GM12878 (cell line): ENCODE measurements at regions not wholly inside any gene's neighbourhood (a gene's known extent, or its start where the extent isn't known, plus 50 kb on each side); places are given as distances from the start of the nearest gene placed in this dataset.

Source experiments
- ATAC-seq: fragments of 200-7000 bp; cut with Tn5 transposase; 3 replicates; pipeline ENCODE4 v1.9.1; 2020; ENCODE audit warnings: mild to moderate bottlenecking, moderate library complexity
- BruUV-seq: library from RNA; stranded (reverse); fragments of 400-500 nt; replicated peaks from 2 replicates; lab custom pipeline; 2021; lab: Mats Ljungman, UMichigan
- CTCF ChIA-PET: fragments of 300-600 bp; sonication (Branson Sonifier 250); formaldehyde crosslinking; extraction: SDS; loops from one replicate; lab custom pipeline; 2021; ENCODE audit warnings: inconsistent platforms; lab: Yijun Ruan, JAX
- POLR2A ChIA-PET: fragments of 350-600 bp; formaldehyde crosslinking; extraction: SDS; loops from one replicate; lab custom pipeline; 2021; ENCODE audit warnings: inconsistent platforms; lab: Charles Lee
- RAD21 ChIA-PET: fragments of 300-600 bp; sonication (Branson Sonifier 250); formaldehyde crosslinking; loops from one replicate; lab custom pipeline; 2023; ENCODE audit warnings: antibody characterized with exemption; ENCODE audit not compliant: unreplicated experiment; lab: Charles Lee
- SMC1A ChIA-PET: fragments of 300-600 bp; sonication (Branson Sonifier 250); formaldehyde crosslinking; loops from one replicate; lab custom pipeline; 2023; ENCODE audit not compliant: unreplicated experiment, uncharacterized antibody; lab: Charles Lee
- DNase-seq: peaks from one replicate; pipeline ENCODE4 v3.0.0-alpha.2; 2011; ENCODE audit warnings: low read depth, low spot score
- FAIRE-seq: peaks from 3 replicates; lab custom pipeline; 2011; peaks lifted over from hg19 to GRCh38; lab: Jason Lieb, UNC
- H2AFZ ChIP-seq: 2 replicates; pipeline ENCODE4 v1.6.0; 2011; ENCODE audit warnings: low read depth, low read length, control low read depth; ENCODE audit not compliant: control insufficient read depth
- H3K27ac ChIP-seq: 2 replicates; pipeline ENCODE4 v1.5.1; 2011; ENCODE audit warnings: control low read depth; ENCODE audit not compliant: control insufficient read depth, insufficient read depth
- H3K27me3 ChIP-seq, 2 experiments: replicated peaks in 1 of 2; 2 replicates each; pipeline versions ENCODE4 v1.6.0 to v1.6.1; 2011; ENCODE audit warnings: low read length in 1 of 2; ENCODE audit not compliant: control insufficient read depth in 2 of 2, insufficient read depth in 2 of 2
- H3K36me3 ChIP-seq, 2 experiments: 2 replicates each; pipeline ENCODE4 v1.5.1; 2011; ENCODE audit warnings: low read length in 1 of 2; ENCODE audit not compliant: control insufficient read depth in 2 of 2, insufficient read depth in 2 of 2
- H3K4me1 ChIP-seq: 2 replicates; pipeline ENCODE4 v1.6.1; 2011; ENCODE audit warnings: mild to moderate bottlenecking, low read length, moderate library complexity, mixed read lengths; ENCODE audit not compliant: control insufficient read depth, insufficient read depth
- H3K4me2 ChIP-seq: 2 replicates; pipeline ENCODE4 v1.6.0; 2011; ENCODE audit warnings: control low read depth; ENCODE audit not compliant: control insufficient read depth, insufficient read depth
- H3K4me3 ChIP-seq: fragments of 200-600 bp; sonication (generic); 2 replicates; pipeline ENCODE4 v1.5.1; 2016
- H3K79me2 ChIP-seq: 2 replicates; pipeline ENCODE4 v1.6.0; 2011; ENCODE audit warnings: low read length; ENCODE audit not compliant: control insufficient read depth, insufficient read depth
- H3K9ac ChIP-seq: 2 replicates; pipeline ENCODE4 v1.8.0; 2011; ENCODE audit warnings: low read length, control low read depth, mixed read lengths; ENCODE audit not compliant: control insufficient read depth, insufficient read depth
- H3K9me3 ChIP-seq: replicated peaks from 3 replicates; pipeline ENCODE4 v1.5.1; 2011; ENCODE audit warnings: mild to moderate bottlenecking, low read length; ENCODE audit not compliant: control insufficient read depth, insufficient read depth
- H4K20me1 ChIP-seq: 2 replicates; pipeline ENCODE4 v1.6.0; 2011; ENCODE audit not compliant: control insufficient read depth, insufficient read depth
- BMI1 ChIP-seq: fragments of 450-650 bp; IDR thresholded peaks from 2 replicates; pipeline ENCODE4 v1.6.1; 2016; ENCODE audit warnings: mild to moderate bottlenecking, moderate library complexity, borderline replicate concordance
- BRCA1 ChIP-seq: IDR thresholded peaks from 2 replicates; pipeline ENCODE4 v1.6.1; 2011; ENCODE audit warnings: low read depth, low read length, improper control_type of control experiment
- CHD2 ChIP-seq: IDR thresholded peaks from 2 replicates; pipeline ENCODE4 v1.6.1; 2011; ENCODE audit warnings: low read depth, low read length, improper control_type of control experiment, borderline replicate concordance
- E2F4 ChIP-seq: IDR thresholded peaks from 2 replicates; pipeline ENCODE4 v1.6.1; 2012; ENCODE audit warnings: low read depth, low read length, improper control_type of control experiment
- FOXM1 ChIP-seq: IDR thresholded peaks from 2 replicates; pipeline ENCODE4 v1.6.1; 2012; ENCODE audit warnings: low read depth, mild to moderate bottlenecking, inconsistent platforms, low read length, moderate library complexity
- GATAD2B ChIP-seq: fragments of 450-650 bp; conservative IDR thresholded peaks from 2 replicates; pipeline ENCODE4 v1.6.1; 2017; ENCODE audit warnings: low read depth, mild to moderate bottlenecking, moderate library complexity
- HDAC6 ChIP-seq: fragments of 200-600 bp; sonication (generic); IDR thresholded peaks from one replicate; pipeline ENCODE4 v1.8.0; 2017; ENCODE audit warnings: antibody characterized with exemption; ENCODE audit not compliant: unreplicated experiment
- HDGF ChIP-seq: fragments of 450-650 bp; IDR thresholded peaks from 2 replicates; pipeline ENCODE4 v1.6.1; 2016; ENCODE audit warnings: antibody characterized with exemption
- IRF3 ChIP-seq: fragments of 450-650 bp; IDR thresholded peaks from 2 replicates; pipeline ENCODE4 v1.6.1; 2014; ENCODE audit warnings: mild to moderate bottlenecking
- JUNB ChIP-seq: IDR thresholded peaks from 2 replicates; pipeline ENCODE4 v1.6.1; 2016; ENCODE audit warnings: antibody characterized with exemption, mild to moderate bottlenecking
- MEF2A ChIP-seq: IDR thresholded peaks from 2 replicates; pipeline ENCODE4 v1.6.1; 2011; ENCODE audit warnings: low read depth, mild to moderate bottlenecking, low read length, moderate library complexity; ENCODE audit not compliant: insufficient read depth
- PBX3 ChIP-seq: IDR thresholded peaks from 2 replicates; pipeline ENCODE4 v1.6.1; 2011; ENCODE audit warnings: mild to moderate bottlenecking, low read depth, low read length, moderate library complexity; ENCODE audit not compliant: insufficient replicate concordance
- SREBF1 ChIP-seq: IDR thresholded peaks from 2 replicates; pipeline ENCODE4 v1.6.1; 2012; ENCODE audit warnings: mild to moderate bottlenecking, low read length
- SRF ChIP-seq, 2 experiments: IDR thresholded peaks; 2 replicates each; pipeline ENCODE4 v1.6.1; 2011; ENCODE audit warnings: low read depth in 2 of 2, low read length in 2 of 2, mild to moderate bottlenecking in 1 of 2, moderate library complexity in 1 of 2
- SUPT20H ChIP-seq: IDR thresholded peaks from 2 replicates; pipeline ENCODE4 v1.6.1; 2011; ENCODE audit warnings: low read depth, mild to moderate bottlenecking, low read length, moderate library complexity, borderline replicate concordance; ENCODE audit not compliant: control insufficient read depth
- USF2 ChIP-seq: IDR thresholded peaks from 2 replicates; pipeline ENCODE4 v1.6.1; 2011; ENCODE audit warnings: low read depth, low read length, improper control_type of control experiment, borderline replicate concordance
- ZBED1 ChIP-seq: IDR thresholded peaks from 2 replicates; pipeline ENCODE4 v1.6.1; 2016; ENCODE audit warnings: borderline replicate concordance
- ZNF384 ChIP-seq: IDR thresholded peaks from 2 replicates; pipeline ENCODE4 v1.6.1; 2012; ENCODE audit warnings: low read depth, mild to moderate bottlenecking, low read length, improper control_type of control experiment, borderline replicate concordance
- WGBS: methylation state at CpG from one replicate; pipeline ENCODE4 v1.1.6; 2016; ENCODE audit warnings: low lambda C conversion rate; ENCODE audit not compliant: insufficient replicate concordance, insufficient coverage; ENCODE audit errors: missing lambda C conversion rate; 5-methylcytosine and 5-hydroxymethylcytosine counted together
- in situ Hi-C: fragments of 300-500 bp; cut with MboI; formaldehyde crosslinking; loops from 9 replicates; pipeline ENCODE4 v1.14.3; 2018; ENCODE audit warnings: mixed read lengths
- intact Hi-C: fragments of 100-400 bp; cut with micrococcal nuclease; formaldehyde crosslinking; loops from one replicate; pipeline ENCODE4 v1.14.2; 2022; ENCODE audit not compliant: unreplicated experiment

- no peak for TF ChIP-seq PBX3
- no peak for TF ChIP-seq ZNF384
- no peak for TF ChIP-seq GATAD2B
Observed at GRCh38 chrX:45975633-45976032, 569.6 kb downstream of the ZNF674 start (continued).

- Histone ChIP-seq H3K9ac (no peak overlapping the region), H3K4me2 (no peak overlapping the region), H3K79me2 (no peaks in the 10 kb centered on the region), H3K4me1 (no peaks in the 10 kb centered on the region), H3K36me3 (no peaks in the 10 kb centered on the region), H3K27ac (no peak overlapping the region), H3K4me3 (no peak overlapping the region), H4K20me1 (no peaks in the 10 kb centered on the region), H2AFZ (no peak overlapping the region), H3K9me3 (no peaks in the 10 kb centered on the region), H3K27me3 (no peaks in the 10 kb centered on the region)
- in situ Hi-C loops (no loop called here), intact Hi-C loops (no loop called here)
- ATAC-seq (no peak), DNase-seq (no peak), FAIRE-seq (no peak)
- ChIA-PET RAD21 (no interaction called here), CTCF (no interaction called here), POLR2A (no interaction called here), SMC1A (no interaction called here)
- TF ChIP-seq SRF (IDR thresholded peaks at IDR 0.05; ENCODE audit: low read depth in 2 of 2, low read length in 2 of 2) (no peak), SREBF1 (no peak), BRCA1 (no peak), BMI1 (no peak), USF2 (no peak), MEF2A (no peak), HDAC6 (no peak), CHD2 (no peak), FOXM1 (no peak), E2F4 (no peak), SUPT20H (no peak), JUNB (no peak), HDGF (no peak), IRF3 (no peak), ZBED1 (no peak)
- no TSS peak for BruUV-seq
- 23% methylated on average over 4 of the region's 4 CpGs for WGBS
Observed at GRCh38 chrX:45972636-45973035, 572.6 kb downstream of the ZNF674 start.
